ENCODE measurements at regions not wholly inside any gene's neighbourhood (a gene's known extent, or its start where the extent isn't known, plus 50 kb on each side); places are given as distances from the start of the nearest gene placed in this dataset.
"Not testable (repeated sequence)": the region's sequence is repeated elsewhere in the genome, so short reads cannot be mapped to it uniquely, and the experiment has no call there.

DNA sequence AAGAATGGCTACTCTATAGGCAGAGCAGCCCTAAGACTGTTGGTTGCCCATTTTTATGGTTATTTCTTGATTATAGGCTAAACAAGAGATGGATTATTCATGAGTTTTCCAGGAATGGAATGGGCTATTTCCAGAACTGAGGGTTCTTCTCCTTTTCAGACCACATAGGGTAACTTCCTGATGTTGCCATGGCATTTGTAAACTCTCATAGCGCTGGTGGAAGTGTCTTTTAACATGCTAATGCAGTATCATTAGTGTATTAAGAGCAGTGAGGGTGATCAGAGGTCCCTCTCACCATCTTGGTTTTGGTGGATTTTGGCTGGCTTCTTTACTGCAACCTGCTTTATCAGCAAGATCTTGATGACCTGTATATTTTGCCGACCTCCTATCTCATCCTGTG lies 904.6 kb upstream of the FBXO33 start:
- Histone ChIP-seq H3K27ac (no peak overlapping the region), H3K36me3 (no peaks in the 10 kb centered on the region), H3K27me3 (no peaks in the 10 kb centered on the region), H3K4me3 (replicated peaks in 1 of 3) (no peak overlapping the region), H3K4me1 (no peaks in the 10 kb centered on the region), H3K9me3 (no peaks in the 10 kb centered on the region)
- TF ChIP-seq POLR2A (IDR thresholded peaks at IDR 0.05) = no peak
- TF ChIP-seq, protein P1, sequence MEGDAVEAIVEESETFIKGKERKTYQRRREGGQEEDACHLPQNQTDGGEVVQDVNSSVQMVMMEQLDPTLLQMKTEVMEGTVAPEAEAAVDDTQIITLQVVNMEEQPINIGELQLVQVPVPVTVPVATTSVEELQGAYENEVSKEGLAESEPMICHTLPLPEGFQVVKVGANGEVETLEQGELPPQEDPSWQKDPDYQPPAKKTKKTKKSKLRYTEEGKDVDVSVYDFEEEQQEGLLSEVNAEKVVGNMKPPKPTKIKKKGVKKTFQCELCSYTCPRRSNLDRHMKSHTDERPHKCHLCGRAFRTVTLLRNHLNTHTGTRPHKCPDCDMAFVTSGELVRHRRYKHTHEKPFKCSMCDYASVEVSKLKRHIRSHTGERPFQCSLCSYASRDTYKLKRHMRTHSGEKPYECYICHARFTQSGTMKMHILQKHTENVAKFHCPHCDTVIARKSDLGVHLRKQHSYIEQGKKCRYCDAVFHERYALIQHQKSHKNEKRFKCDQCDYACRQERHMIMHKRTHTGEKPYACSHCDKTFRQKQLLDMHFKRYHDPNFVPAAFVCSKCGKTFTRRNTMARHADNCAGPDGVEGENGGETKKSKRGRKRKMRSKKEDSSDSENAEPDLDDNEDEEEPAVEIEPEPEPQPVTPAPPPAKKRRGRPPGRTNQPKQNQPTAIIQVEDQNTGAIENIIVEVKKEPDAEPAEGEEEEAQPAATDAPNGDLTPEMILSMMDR (IDR thresholded peaks at IDR 0.05) = no peak
- intact Hi-C loops (cut with DNase I) = no loop called here
- WGBS, 2 donors = 56 to 58% methylated on average over 2 of the region's 2 CpGs
- DNase-seq = no peak

DNA sequence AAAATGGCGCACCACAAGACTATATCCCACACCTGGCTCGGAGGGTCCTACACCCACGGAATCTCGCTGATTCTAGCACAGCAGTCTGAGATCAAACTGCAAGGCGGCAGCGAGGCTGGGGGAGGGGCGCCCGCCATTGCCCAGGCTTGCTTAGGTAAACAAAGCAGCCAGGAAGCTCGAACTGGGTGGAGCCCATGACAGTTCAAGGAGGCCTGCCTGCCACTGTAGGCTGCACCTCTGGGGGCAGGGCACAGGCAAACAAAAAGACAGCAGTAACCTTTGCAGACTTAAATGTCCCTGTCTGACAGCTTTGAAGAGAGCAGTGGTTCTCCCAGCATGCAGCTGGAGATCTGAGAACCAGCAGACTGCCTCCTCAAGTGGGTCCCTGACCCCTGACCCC lies 894.3 kb upstream of the FBXO33 start:
- 86 to 96% methylated on average over 6 to 9 of the region's 9 CpGs for WGBS, 2 donors
- DNase-seq; H3K27ac ChIP-seq; H3K4me3 ChIP-seq (replicated peaks in 1 of 3); intact Hi-C loops (cut with DNase I); H3K27me3 ChIP-seq; H3K9me3 ChIP-seq; H3K36me3 ChIP-seq; H3K4me1 ChIP-seq: not testable (repeated sequence)

DNA sequence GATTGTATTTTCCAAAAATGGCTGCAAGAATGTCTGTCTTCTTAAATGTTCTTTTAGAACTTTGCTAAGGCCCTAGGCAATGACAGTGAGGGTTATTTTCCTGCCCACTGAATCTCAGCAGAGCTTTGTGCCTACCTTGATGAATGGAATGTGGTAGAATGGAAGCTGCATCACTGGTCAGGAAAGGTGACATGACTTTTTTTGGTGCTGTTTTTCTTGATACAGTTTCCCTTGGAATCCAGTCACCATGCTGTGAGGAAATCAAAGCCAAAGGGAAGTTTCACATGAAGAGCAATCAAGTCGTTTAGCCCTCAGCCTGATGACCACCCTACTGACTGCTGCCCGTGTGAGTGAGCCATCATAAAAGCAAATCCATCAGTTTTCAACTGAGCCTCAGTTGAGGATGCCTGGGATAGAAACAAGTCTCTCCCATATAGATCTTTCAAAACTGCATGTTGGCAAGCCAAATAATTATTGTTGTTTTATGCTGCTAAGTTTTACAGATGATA lies 886.0 kb upstream of the FBXO33 start:
- H3K4me1 ChIP-seq = no peaks in the 10 kb centered on the region
- TF ChIP-seq POLR2A (IDR thresholded peaks at IDR 0.05) = no peak
- TF ChIP-seq, protein P1 (IDR thresholded peaks at IDR 0.05) = no peak
- H3K9me3 ChIP-seq = no peaks in the 10 kb centered on the region
- intact Hi-C loops (cut with DNase I) = no loop called here
- no peak overlapping the region for H3K4me3 ChIP-seq (replicated peaks in 1 of 3)
- no peak overlapping the region for H3K27ac ChIP-seq
- 51 to 64% methylated on average over 2 of the region's 2 CpGs for WGBS, 2 donors
- H3K36me3 ChIP-seq = no peaks in the 10 kb centered on the region
- DNase-seq = no peak
- H3K27me3 ChIP-seq = no peaks in the 10 kb centered on the region

- Histone ChIP-seq H3K27me3 (no peaks in the 10 kb centered on the region), H3K4me3 (replicated peaks in 1 of 3) (no peak overlapping the region), H3K4me1 (no peaks in the 10 kb centered on the region), H3K36me3 (no peaks in the 10 kb centered on the region), H3K27ac (no peak overlapping the region), H3K9me3 (no peaks in the 10 kb centered on the region)
- no peak for DNase-seq
- 91 to 96% methylated on average over 1 of the region's 1 CpG for WGBS, 2 donors
- intact Hi-C loops (cut with DNase I) = no loop called here
- TF ChIP-seq, protein P1 (IDR thresholded peaks at IDR 0.05) = no peak
- TF ChIP-seq POLR2A (IDR thresholded peaks at IDR 0.05) = no peak
These were observed 885.5 kb upstream of the FBXO33 start for GRCh38 chr14:40317690-40318089.

GRCh38 chr14:40312296-40312695 lies 880.1 kb upstream of the FBXO33 start:
- DNase-seq = no peak
- H3K4me1 ChIP-seq = no peaks in the 10 kb centered on the region
- WGBS, 2 donors = 66 to 74% methylated on average over 2 of the region's 2 CpGs
- TF ChIP-seq, protein P1 (IDR thresholded peaks at IDR 0.05) = no peak
- no peak for TF ChIP-seq POLR2A (IDR thresholded peaks at IDR 0.05)
- H3K27ac ChIP-seq = no peak overlapping the region
- intact Hi-C loops (cut with DNase I) = no loop called here
- no peak overlapping the region for H3K4me3 ChIP-seq (replicated peaks in 1 of 3)
- no peaks in the 10 kb centered on the region for H3K36me3 ChIP-seq
- no peaks in the 10 kb centered on the region for H3K9me3 ChIP-seq
- H3K27me3 ChIP-seq = no peaks in the 10 kb centered on the region

GRCh38 chr14:40309124-40309523 lies 876.9 kb upstream of the FBXO33 start:
- Histone ChIP-seq H3K27me3 (no peaks in the 10 kb centered on the region), H3K9me3 (no peaks in the 10 kb centered on the region), H3K4me3 (replicated peaks in 1 of 3) (no peak overlapping the region), H3K36me3 (no peaks in the 10 kb centered on the region), H3K4me1 (no peaks in the 10 kb centered on the region), H3K27ac (no peak overlapping the region)
- DNase-seq = no peak
- intact Hi-C loops (cut with DNase I) = no loop called here
- 92 to 97% methylated on average over 1 of the region's 1 CpG for WGBS, 2 donors
- TF ChIP-seq POLR2A (IDR thresholded peaks at IDR 0.05) = no peak
- TF ChIP-seq, protein P1 (IDR thresholded peaks at IDR 0.05) = no peak
